GM12865 (cell line): ENCODE measurements at regions not wholly inside any gene's neighbourhood (a gene's known extent, or its start where the extent isn't known, plus 50 kb on each side); places are given as distances from the start of the nearest gene placed in this dataset.

Experiments used
- DNase-seq: peaks from one replicate; pipeline ENCODE4 v3.0.0; 2010; ENCODE audit warnings: low read depth
- H3K4me3 ChIP-seq: 2 replicates; pipeline ENCODE4 v1.5.1; 2011; ENCODE audit warnings: mild to moderate bottlenecking, low read depth, low read length, control low read depth
- TF ChIP-seq, protein P1 (sequence below): IDR thresholded peaks from 2 replicates; pipeline ENCODE4 v1.5.1; 2011; ENCODE audit warnings: low read length, control low read depth, low read depth, inconsistent platforms; ENCODE audit not compliant: insufficient read depth; ENCODE audit errors: missing control alignments

DNA sequence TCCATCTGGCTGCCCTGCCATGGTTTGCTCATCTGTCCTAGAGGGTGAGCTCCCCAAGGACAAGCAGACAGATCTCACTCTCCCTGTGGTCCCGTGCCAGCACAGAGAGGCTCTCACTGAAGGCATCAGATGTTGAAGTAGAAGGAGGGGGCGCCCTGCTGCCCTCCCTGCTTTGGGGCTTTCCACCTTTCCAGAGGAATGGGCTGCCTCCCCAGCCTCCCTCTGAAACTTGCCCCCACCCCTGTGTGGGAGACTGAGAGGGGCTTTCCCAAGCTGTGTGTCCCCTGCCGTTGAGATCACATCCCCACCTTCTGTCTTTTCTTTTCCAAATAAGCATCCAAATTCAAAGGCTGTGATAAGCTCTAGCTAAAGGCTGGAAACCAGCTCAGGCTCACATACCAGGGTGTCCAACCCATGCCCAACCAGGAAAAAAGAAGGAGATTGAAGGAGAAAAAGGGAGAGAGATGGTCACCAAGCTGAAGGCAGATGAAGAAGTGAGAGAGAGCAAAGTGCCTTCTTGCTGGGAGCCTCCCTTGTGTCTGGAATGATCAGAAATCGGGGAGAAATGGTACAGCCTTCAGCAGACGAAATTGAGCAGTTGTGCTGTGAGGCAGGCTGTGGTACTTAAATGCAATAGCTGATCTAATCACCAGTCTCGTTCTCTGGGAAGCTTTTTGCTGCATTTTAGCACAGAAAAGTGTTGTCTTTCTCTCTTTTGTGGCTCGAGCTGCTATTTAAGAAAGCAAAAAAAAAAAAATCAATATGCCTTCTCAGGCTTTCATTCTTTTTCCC, 145.9 kb upstream of the LHX1 start:
- H3K4me3 ChIP-seq, result no peak overlapping the region
- TF ChIP-seq, protein P1, sequence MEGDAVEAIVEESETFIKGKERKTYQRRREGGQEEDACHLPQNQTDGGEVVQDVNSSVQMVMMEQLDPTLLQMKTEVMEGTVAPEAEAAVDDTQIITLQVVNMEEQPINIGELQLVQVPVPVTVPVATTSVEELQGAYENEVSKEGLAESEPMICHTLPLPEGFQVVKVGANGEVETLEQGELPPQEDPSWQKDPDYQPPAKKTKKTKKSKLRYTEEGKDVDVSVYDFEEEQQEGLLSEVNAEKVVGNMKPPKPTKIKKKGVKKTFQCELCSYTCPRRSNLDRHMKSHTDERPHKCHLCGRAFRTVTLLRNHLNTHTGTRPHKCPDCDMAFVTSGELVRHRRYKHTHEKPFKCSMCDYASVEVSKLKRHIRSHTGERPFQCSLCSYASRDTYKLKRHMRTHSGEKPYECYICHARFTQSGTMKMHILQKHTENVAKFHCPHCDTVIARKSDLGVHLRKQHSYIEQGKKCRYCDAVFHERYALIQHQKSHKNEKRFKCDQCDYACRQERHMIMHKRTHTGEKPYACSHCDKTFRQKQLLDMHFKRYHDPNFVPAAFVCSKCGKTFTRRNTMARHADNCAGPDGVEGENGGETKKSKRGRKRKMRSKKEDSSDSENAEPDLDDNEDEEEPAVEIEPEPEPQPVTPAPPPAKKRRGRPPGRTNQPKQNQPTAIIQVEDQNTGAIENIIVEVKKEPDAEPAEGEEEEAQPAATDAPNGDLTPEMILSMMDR, result no peak
- no peak for DNase-seq

DNA sequence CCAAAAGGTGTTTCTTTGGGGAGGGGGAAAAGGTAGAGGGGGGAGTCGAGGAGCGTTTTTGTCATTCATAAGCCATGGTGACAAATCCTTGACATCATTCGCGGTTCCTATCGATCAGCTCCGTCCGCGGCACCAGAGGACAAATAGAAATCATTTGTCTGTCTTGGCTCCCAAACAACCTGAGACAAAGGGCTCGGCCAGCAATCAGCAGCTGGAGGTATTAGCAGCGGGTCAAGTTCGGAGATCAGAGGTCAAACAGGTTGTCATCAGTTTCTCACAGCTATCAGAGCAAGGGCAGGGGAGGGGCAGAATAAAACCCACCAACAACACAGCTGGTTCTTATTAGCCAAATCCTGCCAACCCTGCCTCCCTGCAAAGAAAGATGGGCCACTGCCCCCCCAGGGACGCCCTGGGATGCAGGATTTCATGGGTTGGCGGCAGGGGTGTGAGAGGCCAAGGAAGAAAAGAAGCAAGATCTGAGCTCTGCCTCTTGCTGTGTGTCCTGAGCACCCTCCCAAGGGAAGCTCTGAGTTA, 145.3 kb upstream of the LHX1 start:
- TF ChIP-seq, protein P1, result no peak
- H3K4me3 ChIP-seq, result no peak overlapping the region
- no peak for DNase-seq

- DNase-seq, result no peak
- H3K4me3 ChIP-seq, result no peak overlapping the region
- TF ChIP-seq, protein P1, result no peak
These were observed 144.4 kb upstream of the LHX1 start for GRCh38 chr17:36792849-36793248.

GRCh38 chr17:36793976-36794375, 143.3 kb upstream of the LHX1 start:
- TF ChIP-seq, protein P1, result no peak
- H3K4me3 ChIP-seq, result no peak overlapping the region
- no peak for DNase-seq

DNA sequence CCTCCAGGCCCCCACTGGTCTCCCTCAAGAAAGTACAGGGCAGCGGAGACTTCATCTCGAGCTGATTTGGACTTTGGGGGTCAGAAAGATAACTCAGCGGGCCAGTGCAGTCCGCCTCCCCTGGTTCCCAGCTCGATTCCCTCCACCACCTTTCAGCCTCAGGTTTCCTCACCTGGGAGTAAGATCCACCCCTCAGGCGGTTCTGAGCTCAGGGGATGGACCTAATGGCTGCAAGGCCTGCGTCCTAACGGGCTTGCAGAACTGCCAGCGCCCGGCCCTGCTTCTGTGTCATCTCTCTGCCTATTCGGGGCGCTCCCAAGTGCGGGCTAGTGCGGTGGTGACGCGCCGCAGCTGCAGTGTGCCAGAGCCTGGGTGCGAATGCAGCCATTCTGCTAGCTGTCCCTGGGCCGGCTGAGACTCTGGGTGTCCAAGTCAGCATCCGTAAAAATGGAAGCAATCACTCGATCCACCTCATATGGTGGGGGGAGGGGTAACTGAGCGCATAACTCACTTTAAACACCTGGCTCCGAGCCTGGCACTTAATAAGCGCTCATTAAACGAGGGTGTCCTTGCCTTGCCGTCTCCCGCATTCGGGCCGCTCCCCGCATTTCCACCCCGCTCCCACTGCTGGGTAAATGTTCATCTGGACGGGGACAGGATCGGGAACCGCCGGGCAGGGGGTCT, 129.6 kb upstream of the LHX1 start:
- no peak for DNase-seq
- no peak overlapping the region for H3K4me3 ChIP-seq
- TF ChIP-seq, protein P1, result no peak

DNA sequence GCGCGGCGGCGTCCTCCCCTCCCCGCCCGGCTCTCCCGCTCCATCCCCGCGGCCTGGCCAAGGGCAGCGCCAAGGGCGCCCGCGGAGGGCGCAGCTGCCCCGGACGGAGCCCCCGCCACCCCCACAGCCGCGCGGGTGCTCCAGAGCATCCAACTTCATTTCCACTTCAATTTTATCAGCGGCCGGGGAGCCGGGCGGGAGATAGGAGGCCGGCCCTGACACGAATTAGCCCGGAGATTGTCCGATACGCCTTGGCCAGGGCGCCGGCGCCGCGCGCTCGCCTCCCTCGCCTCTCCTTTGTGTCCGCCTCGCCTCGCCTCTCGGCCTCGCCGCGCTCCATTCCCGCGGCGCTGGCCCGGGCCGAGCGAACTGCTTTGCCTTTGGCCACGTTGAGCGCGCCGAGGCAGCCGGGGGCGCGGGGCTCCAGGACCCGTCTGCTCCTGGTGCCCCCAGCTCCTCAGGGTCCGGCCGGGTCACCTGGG, 129.1 kb upstream of the LHX1 start:
- H3K4me3 ChIP-seq, result no peak overlapping the region
- TF ChIP-seq, protein P1, result no peak
- DNase-seq, result no peak
